ENCODE measurements at regions not wholly inside any gene's neighbourhood (a gene's known extent, or its start where the extent isn't known, plus 50 kb on each side); places are given as distances from the start of the nearest gene placed in this dataset.

DNA sequence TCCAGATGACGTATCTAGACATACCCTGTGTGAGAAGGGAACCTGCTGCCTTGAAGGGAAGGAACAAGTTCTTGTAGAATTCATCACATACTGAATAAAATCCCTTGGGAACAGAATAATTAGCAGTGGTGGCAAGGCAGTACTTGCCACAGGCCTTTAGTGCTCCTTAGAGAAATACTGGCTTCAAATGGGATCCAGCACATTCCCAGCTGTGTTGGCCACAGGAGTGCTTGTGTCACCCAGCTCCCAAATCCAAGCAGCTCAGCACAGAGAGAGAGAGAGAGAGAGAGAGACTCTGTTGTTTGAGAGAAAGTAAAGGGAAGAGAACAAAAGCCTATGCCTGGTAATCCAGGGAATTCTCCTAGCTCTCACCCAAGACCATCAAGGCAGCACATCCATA is 969.0 kb upstream of the ALCAM start:
- TF ChIP-seq, protein P1, sequence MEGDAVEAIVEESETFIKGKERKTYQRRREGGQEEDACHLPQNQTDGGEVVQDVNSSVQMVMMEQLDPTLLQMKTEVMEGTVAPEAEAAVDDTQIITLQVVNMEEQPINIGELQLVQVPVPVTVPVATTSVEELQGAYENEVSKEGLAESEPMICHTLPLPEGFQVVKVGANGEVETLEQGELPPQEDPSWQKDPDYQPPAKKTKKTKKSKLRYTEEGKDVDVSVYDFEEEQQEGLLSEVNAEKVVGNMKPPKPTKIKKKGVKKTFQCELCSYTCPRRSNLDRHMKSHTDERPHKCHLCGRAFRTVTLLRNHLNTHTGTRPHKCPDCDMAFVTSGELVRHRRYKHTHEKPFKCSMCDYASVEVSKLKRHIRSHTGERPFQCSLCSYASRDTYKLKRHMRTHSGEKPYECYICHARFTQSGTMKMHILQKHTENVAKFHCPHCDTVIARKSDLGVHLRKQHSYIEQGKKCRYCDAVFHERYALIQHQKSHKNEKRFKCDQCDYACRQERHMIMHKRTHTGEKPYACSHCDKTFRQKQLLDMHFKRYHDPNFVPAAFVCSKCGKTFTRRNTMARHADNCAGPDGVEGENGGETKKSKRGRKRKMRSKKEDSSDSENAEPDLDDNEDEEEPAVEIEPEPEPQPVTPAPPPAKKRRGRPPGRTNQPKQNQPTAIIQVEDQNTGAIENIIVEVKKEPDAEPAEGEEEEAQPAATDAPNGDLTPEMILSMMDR (IDR thresholded peaks at IDR 0.05; ENCODE audit: low read depth, low read length) = no peak
- no peak for TF ChIP-seq POLR2A (IDR thresholded peaks at IDR 0.05; ENCODE audit: extremely low read depth, insufficient read length)
- TF ChIP-seq, protein P2, sequence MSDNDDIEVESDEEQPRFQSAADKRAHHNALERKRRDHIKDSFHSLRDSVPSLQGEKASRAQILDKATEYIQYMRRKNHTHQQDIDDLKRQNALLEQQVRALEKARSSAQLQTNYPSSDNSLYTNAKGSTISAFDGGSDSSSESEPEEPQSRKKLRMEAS (IDR thresholded peaks at IDR 0.05; ENCODE audit: low read depth, low read length) = no peak

All from NB4 (cell line).